ENCODE measurements at regions not wholly inside any gene's neighbourhood (a gene's known extent, or its start where the extent isn't known, plus 50 kb on each side); places are given as distances from the start of the nearest gene placed in this dataset.
"Not testable (repeated sequence)": the region's sequence is repeated elsewhere in the genome, so short reads cannot be mapped to it uniquely, and the experiment has no call there.

GRCh38 chr5:126269511-126269910 lies 153.7 kb upstream of the GRAMD2B start:
- H3K9ac ChIP-seq (ENCODE audit: low read length): no peak overlapping the region
- H3K36me3 ChIP-seq (ENCODE audit: control insufficient read depth, low read depth, low read length): no peaks in the 10 kb centered on the region
- H3K9me3 ChIP-seq (ENCODE audit: control insufficient read depth, low read depth, low read length): no peaks in the 10 kb centered on the region
- H3K27me3 ChIP-seq (ENCODE audit: control insufficient read depth, insufficient read depth, low read length): no peaks in the 10 kb centered on the region
- no peak overlapping the region for H3K4me3 ChIP-seq (ENCODE audit: low read length)
- H3K4me1 ChIP-seq (ENCODE audit: control insufficient read depth, low read depth, low read length): no peaks in the 10 kb centered on the region
- H3K27ac ChIP-seq (ENCODE audit: low read length): no peak overlapping the region

DNA sequence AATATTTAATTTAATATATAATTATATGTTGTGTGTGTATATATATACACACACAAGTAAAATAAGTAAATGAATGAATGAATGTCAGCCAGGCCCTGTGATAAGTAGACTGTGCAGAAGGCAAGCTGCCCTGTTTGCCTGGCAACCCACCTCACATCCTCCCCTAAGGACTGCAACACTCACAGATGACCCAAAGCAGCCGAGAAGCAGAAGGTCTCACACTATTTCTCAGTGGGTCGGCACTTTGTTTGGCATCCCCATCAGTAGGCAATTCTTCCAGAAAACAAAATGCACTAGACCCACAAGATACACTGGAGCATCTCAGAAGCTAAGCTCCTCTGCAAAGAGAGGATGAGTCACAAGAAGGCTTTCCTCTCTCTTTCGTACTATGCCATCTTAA lies 152.1 kb upstream of the GRAMD2B start:
- Histone ChIP-seq H3K9me3 (ENCODE audit: control insufficient read depth, low read depth, low read length) (no peaks in the 10 kb centered on the region), H3K9ac (ENCODE audit: low read length) (no peak overlapping the region), H3K27me3 (ENCODE audit: control insufficient read depth, insufficient read depth, low read length) (no peaks in the 10 kb centered on the region), H3K4me3 (ENCODE audit: low read length) (no peak overlapping the region), H3K4me1 (ENCODE audit: control insufficient read depth, low read depth, low read length) (no peaks in the 10 kb centered on the region), H3K36me3 (ENCODE audit: control insufficient read depth, low read depth, low read length) (no peaks in the 10 kb centered on the region), H3K27ac (ENCODE audit: low read length) (no peak overlapping the region)

GRCh38 chr5:126274076-126274762 lies 149.0 kb upstream of the GRAMD2B start:
- H3K4me1 ChIP-seq (ENCODE audit: control insufficient read depth, low read depth, low read length): no peaks in the 10 kb centered on the region
- H3K4me3 ChIP-seq (ENCODE audit: low read length): no peak overlapping the region
- no peak overlapping the region for H3K27ac ChIP-seq (ENCODE audit: low read length)
- H3K9me3 ChIP-seq (ENCODE audit: control insufficient read depth, low read depth, low read length): no peaks in the 10 kb centered on the region
- H3K9ac ChIP-seq (ENCODE audit: low read length): no peak overlapping the region
- no peaks in the 10 kb centered on the region for H3K36me3 ChIP-seq (ENCODE audit: control insufficient read depth, low read depth, low read length)
- H3K27me3 ChIP-seq (ENCODE audit: control insufficient read depth, insufficient read depth, low read length): no peaks in the 10 kb centered on the region

DNA sequence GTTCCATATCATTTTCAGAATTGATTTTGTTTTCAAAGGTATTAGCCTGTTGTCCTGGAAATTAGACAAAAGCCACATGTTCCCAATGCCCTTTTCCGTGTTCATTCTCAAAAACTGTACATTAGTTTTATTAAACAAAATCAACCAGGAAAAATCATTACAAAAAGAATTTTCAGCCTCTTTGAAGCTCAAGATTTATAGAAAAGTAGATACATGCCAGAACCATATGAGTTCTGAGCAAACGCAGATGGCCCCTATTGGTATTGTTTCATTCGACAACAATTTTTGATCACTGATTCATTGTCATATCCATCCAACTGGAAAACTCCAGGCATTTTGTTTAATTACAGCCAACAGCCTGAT lies 148.5 kb upstream of the GRAMD2B start:
- Histone ChIP-seq H3K4me1 (ENCODE audit: control insufficient read depth, low read depth, low read length) (no peaks in the 10 kb centered on the region), H3K27me3 (ENCODE audit: control insufficient read depth, insufficient read depth, low read length) (no peaks in the 10 kb centered on the region), H3K36me3 (ENCODE audit: control insufficient read depth, low read depth, low read length) (no peaks in the 10 kb centered on the region), H3K4me3 (ENCODE audit: low read length) (no peak overlapping the region), H3K9ac (ENCODE audit: low read length) (no peak overlapping the region), H3K9me3 (ENCODE audit: control insufficient read depth, low read depth, low read length) (no peaks in the 10 kb centered on the region), H3K27ac (ENCODE audit: low read length) (no peak overlapping the region)

GRCh38 chr5:126277762-126278161 lies 145.4 kb upstream of the GRAMD2B start:
- H3K9ac ChIP-seq (ENCODE audit: low read length): no peak overlapping the region
- no peak overlapping the region for H3K27ac ChIP-seq (ENCODE audit: low read length)
- no peaks in the 10 kb centered on the region for H3K36me3 ChIP-seq (ENCODE audit: control insufficient read depth, low read depth, low read length)
- H3K27me3 ChIP-seq (ENCODE audit: control insufficient read depth, insufficient read depth, low read length): no peaks in the 10 kb centered on the region
- H3K9me3 ChIP-seq (ENCODE audit: control insufficient read depth, low read depth, low read length): no peaks in the 10 kb centered on the region
- H3K4me1 ChIP-seq (ENCODE audit: control insufficient read depth, low read depth, low read length): peaks cover 3% of the 10 kb centered on the region
- no peak overlapping the region for H3K4me3 ChIP-seq (ENCODE audit: low read length)

- Histone ChIP-seq H3K9ac (ENCODE audit: low read length) (no peak overlapping the region), H3K36me3 (ENCODE audit: control insufficient read depth, low read depth, low read length) (no peaks in the 10 kb centered on the region), H3K9me3 (ENCODE audit: control insufficient read depth, low read depth, low read length) (no peaks in the 10 kb centered on the region), H3K27ac (ENCODE audit: low read length) (no peak overlapping the region), H3K27me3 (ENCODE audit: control insufficient read depth, insufficient read depth, low read length) (no peaks in the 10 kb centered on the region), H3K4me1 (ENCODE audit: control insufficient read depth, low read depth, low read length) (peaks cover 3% of the 10 kb centered on the region), H3K4me3 (ENCODE audit: low read length) (no peak overlapping the region)
These were observed 142.9 kb upstream of the GRAMD2B start for GRCh38 chr5:126280343-126280742.

- H3K27me3 ChIP-seq (ENCODE audit: control insufficient read depth, insufficient read depth, low read length): no peaks in the 10 kb centered on the region
- H3K27ac ChIP-seq (ENCODE audit: low read length): no peak overlapping the region
- H3K9me3 ChIP-seq (ENCODE audit: control insufficient read depth, low read depth, low read length): no peaks in the 10 kb centered on the region
- H3K9ac ChIP-seq (ENCODE audit: low read length): no peak overlapping the region
- H3K4me3 ChIP-seq (ENCODE audit: low read length): no peak overlapping the region
- no peaks in the 10 kb centered on the region for H3K36me3 ChIP-seq (ENCODE audit: control insufficient read depth, low read depth, low read length)
- peaks cover 3% of the 10 kb centered on the region for H3K4me1 ChIP-seq (ENCODE audit: control insufficient read depth, low read depth, low read length)
These were observed 142.4 kb upstream of the GRAMD2B start for GRCh38 chr5:126280846-126281245.

DNA sequence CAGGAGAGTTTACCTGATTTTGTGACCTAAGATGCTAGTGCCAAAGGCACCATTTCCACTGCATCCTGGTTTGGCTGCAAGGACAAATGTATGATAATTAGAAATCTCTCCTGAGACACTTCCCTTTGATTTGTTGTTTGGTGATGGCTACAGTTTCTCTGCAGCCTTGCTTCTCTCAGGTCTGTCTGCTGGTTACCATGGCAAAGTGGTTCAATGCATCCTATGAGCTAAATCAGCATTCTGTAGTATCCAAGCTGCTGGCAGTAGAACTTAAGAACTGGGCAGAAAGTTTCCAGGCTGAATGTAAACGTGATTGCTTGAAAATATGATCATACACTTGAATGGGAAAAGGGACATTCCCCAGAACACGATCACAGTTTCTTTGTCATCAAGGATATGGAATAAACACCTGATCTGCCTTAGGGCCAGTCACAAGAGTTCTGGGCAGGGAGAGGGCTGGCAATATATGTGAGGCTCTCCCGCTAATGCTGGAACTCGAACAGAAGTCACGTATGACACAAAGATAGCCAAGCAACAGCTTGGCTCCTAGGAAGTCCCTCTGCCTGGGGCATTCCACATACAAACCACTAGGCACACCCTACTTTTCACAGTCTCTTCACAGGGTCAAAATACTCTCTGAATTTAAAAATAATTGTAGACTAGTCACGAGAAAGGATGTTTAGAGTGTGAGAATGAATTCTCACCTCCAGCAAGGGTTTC lies 138.1 kb upstream of the GRAMD2B start:
- H3K4me1 ChIP-seq (ENCODE audit: control insufficient read depth, low read depth, low read length): peaks cover 3% of the 10 kb centered on the region
- no peaks in the 10 kb centered on the region for H3K27me3 ChIP-seq (ENCODE audit: control insufficient read depth, insufficient read depth, low read length)
- H3K4me3 ChIP-seq (ENCODE audit: low read length): no peak overlapping the region
- H3K36me3 ChIP-seq (ENCODE audit: control insufficient read depth, low read depth, low read length): no peaks in the 10 kb centered on the region
- no peak overlapping the region for H3K27ac ChIP-seq (ENCODE audit: low read length)
- no peak overlapping the region for H3K9ac ChIP-seq (ENCODE audit: low read length)
- no peaks in the 10 kb centered on the region for H3K9me3 ChIP-seq (ENCODE audit: control insufficient read depth, low read depth, low read length)

GRCh38 chr5:126296121-126296520 lies 127.1 kb upstream of the GRAMD2B start:
- H3K36me3 ChIP-seq (ENCODE audit: control insufficient read depth, low read depth, low read length); H3K9me3 ChIP-seq (ENCODE audit: control insufficient read depth, low read depth, low read length); H3K4me3 ChIP-seq (ENCODE audit: low read length); H3K4me1 ChIP-seq (ENCODE audit: control insufficient read depth, low read depth, low read length); H3K9ac ChIP-seq (ENCODE audit: low read length); H3K27me3 ChIP-seq (ENCODE audit: control insufficient read depth, insufficient read depth, low read length); H3K27ac ChIP-seq (ENCODE audit: low read length): not testable (repeated sequence)

DNA sequence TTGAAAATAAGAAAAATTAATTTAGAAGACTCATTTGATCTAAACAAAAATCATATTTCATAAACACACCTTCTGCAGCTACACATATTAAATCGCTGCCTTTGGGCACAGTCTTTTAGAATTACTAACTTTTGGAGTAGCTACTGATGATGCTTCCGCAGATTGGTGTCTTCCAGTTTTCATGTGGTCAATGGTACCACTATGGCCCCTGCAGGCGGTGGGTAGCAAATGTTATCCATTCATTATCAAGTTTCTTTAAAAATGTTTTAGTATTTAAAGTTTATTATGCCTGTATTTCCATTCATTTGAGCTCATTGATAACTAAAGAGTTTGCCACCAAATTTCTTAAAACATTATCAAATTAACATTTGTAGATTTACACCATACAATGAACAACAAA lies 122.9 kb upstream of the GRAMD2B start:
- no peaks in the 10 kb centered on the region for H3K27me3 ChIP-seq (ENCODE audit: control insufficient read depth, insufficient read depth, low read length)
- no peak overlapping the region for H3K4me3 ChIP-seq (ENCODE audit: low read length)
- no peak overlapping the region for H3K27ac ChIP-seq (ENCODE audit: low read length)
- H3K9ac ChIP-seq (ENCODE audit: low read length): no peak overlapping the region
- no peaks in the 10 kb centered on the region for H3K4me1 ChIP-seq (ENCODE audit: control insufficient read depth, low read depth, low read length)
- H3K36me3 ChIP-seq (ENCODE audit: control insufficient read depth, low read depth, low read length): no peaks in the 10 kb centered on the region
- no peaks in the 10 kb centered on the region for H3K9me3 ChIP-seq (ENCODE audit: control insufficient read depth, low read depth, low read length)

- Histone ChIP-seq H3K9ac (ENCODE audit: low read length) (no peak overlapping the region), H3K27ac (ENCODE audit: low read length) (no peak overlapping the region), H3K4me3 (ENCODE audit: low read length) (no peak overlapping the region), H3K4me1 (ENCODE audit: control insufficient read depth, low read depth, low read length) (no peaks in the 10 kb centered on the region), H3K27me3 (ENCODE audit: control insufficient read depth, insufficient read depth, low read length) (no peaks in the 10 kb centered on the region), H3K36me3 (ENCODE audit: control insufficient read depth, low read depth, low read length) (no peaks in the 10 kb centered on the region), H3K9me3 (ENCODE audit: control insufficient read depth, low read depth, low read length) (no peaks in the 10 kb centered on the region)
These were observed 122.2 kb upstream of the GRAMD2B start for GRCh38 chr5:126301056-126301455.

DNA sequence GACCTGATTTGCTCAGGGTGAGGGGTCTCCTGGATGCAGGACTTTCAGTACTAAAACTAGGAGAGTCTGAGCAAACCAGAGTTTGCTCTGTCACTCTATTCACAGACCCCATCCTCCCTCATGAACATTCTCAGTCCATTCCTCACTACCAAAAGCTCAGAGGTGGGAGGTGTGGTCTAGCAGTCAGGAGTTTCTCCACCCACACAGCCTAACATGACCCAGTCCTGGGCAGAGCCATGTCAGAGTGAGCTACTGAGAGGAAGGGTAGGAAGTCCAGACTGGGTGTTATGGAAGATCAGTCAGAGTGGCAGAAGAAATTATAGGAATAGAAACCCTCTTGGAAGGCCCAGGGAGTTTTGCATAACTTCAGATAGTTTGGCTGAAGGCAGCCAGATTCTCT lies 113.3 kb upstream of the GRAMD2B start:
- no peak overlapping the region for H3K27ac ChIP-seq (ENCODE audit: low read length)
- no peak overlapping the region for H3K9ac ChIP-seq (ENCODE audit: low read length)
- no peaks in the 10 kb centered on the region for H3K4me1 ChIP-seq (ENCODE audit: control insufficient read depth, low read depth, low read length)
- no peaks in the 10 kb centered on the region for H3K9me3 ChIP-seq (ENCODE audit: control insufficient read depth, low read depth, low read length)
- H3K4me3 ChIP-seq (ENCODE audit: low read length): no peak overlapping the region
- H3K36me3 ChIP-seq (ENCODE audit: control insufficient read depth, low read depth, low read length): no peaks in the 10 kb centered on the region
- peaks cover 78% of the 10 kb centered on the region for H3K27me3 ChIP-seq (ENCODE audit: control insufficient read depth, insufficient read depth, low read length)

Data from iPS-18a (cell line).